HepG2 (cell line): ENCODE measurements at regions not wholly inside any gene's neighbourhood (a gene's known extent, or its start where the extent isn't known, plus 50 kb on each side); places are given as distances from the start of the nearest gene placed in this dataset.

Experiments used
- ATAC-seq: fragments of 200-7000 bp; cut with Tn5 transposase; 3 replicates; pipeline ENCODE4 v1.9.1; 2020; ENCODE audit warnings: mild to moderate bottlenecking, moderate library complexity
- BruUV-seq: library from RNA; stranded (reverse); fragments of 400-500 nt; replicated peaks from 2 replicates; lab custom pipeline; 2021; lab: Mats Ljungman, UMichigan
- CTCF ChIA-PET: fragments of 300-600 bp; formaldehyde crosslinking; extraction: SDS; loops from one replicate; lab custom pipeline; 2021; ENCODE audit warnings: low total read pairs, inconsistent platforms, low intra/inter-chr PET ratio; lab: Yijun Ruan, JAX
- POLR2A ChIA-PET: fragments of 350-600 bp; sonication (Branson Sonifier 250); formaldehyde crosslinking; loops from one replicate; lab custom pipeline; 2020; ENCODE audit warnings: antibody characterized with exemption, inconsistent platforms; lab: Yijun Ruan, JAX
- DNase-seq: peaks from one replicate; pipeline ENCODE4 v3.0.0-alpha.2; 2015; ENCODE audit warnings: low spot score
- FAIRE-seq: peaks from 3 replicates; lab custom pipeline; 2011; peaks lifted over from hg19 to GRCh38; lab: Jason Lieb, UNC
- H2AFZ ChIP-seq: one replicate; pipeline ENCODE4 v1.6.1; 2011; ENCODE audit warnings: low read length, inconsistent platforms
- H3K27ac ChIP-seq: fragments of 300-600 bp; 3 replicates; pipeline ENCODE4 v1.8.0; 2011; ENCODE audit warnings: mixed run types, mild to moderate bottlenecking, mixed read lengths, low read length, inconsistent platforms; ENCODE audit not compliant: insufficient read depth; ENCODE audit errors: extremely low read length
- H3K27me3 ChIP-seq, 2 experiments: fragments of 200-600 bp in 1 of 2; 2 replicates in 1 of 2; 3 replicates in 1 of 2; pipeline versions ENCODE4 v1.6.0 to v1.8.0; 2011; ENCODE audit warnings: low read length in 2 of 2, mild to moderate bottlenecking in 2 of 2, moderate library complexity in 2 of 2, inconsistent platforms in 1 of 2; ENCODE audit not compliant: insufficient read depth in 2 of 2, control insufficient read depth in 1 of 2
- H3K36me3 ChIP-seq, 2 experiments: fragments of 200-600 bp in 1 of 2; replicated peaks in 1 of 2; 2 replicates in 1 of 2; 3 replicates in 1 of 2; pipeline versions ENCODE4 v1.5.1 to v1.8.0; 2011; ENCODE audit warnings: low read length in 2 of 2, inconsistent platforms in 1 of 2; ENCODE audit not compliant: insufficient read depth in 2 of 2, control insufficient read depth in 1 of 2
- H3K4me1 ChIP-seq: 2 replicates; pipeline ENCODE4 v1.5.1; 2012; ENCODE audit warnings: low read length, inconsistent platforms; ENCODE audit not compliant: insufficient read depth
- H3K4me2 ChIP-seq: 2 replicates; pipeline ENCODE4 v1.6.0; 2011; ENCODE audit warnings: low read depth, low read length, inconsistent platforms
- H3K4me3 ChIP-seq, 3 experiments: fragments of 200-600 bp in 1 of 3; sonication (generic), shearing (Covaris generic) in 1 of 3; replicated peaks in 1 of 3; 2 replicates each; pipeline ENCODE4 v1.5.1; 2011 to 2016; ENCODE audit warnings: low read length in 3 of 3, inconsistent platforms in 2 of 3, low read depth in 2 of 3, mild to moderate bottlenecking in 2 of 3, control low read depth in 1 of 3, mixed read lengths in 1 of 3; ENCODE audit not compliant: insufficient read depth in 1 of 3
- H3K79me2 ChIP-seq: one replicate; pipeline ENCODE4 v1.6.1; 2011; ENCODE audit warnings: low read length, inconsistent platforms; ENCODE audit not compliant: insufficient read depth
- H3K9ac ChIP-seq: 2 replicates; pipeline ENCODE4 v1.6.0; 2011; ENCODE audit warnings: mild to moderate bottlenecking, low read depth, low read length, inconsistent platforms; ENCODE audit not compliant: insufficient read depth
- H3K9me3 ChIP-seq: 2 replicates; pipeline ENCODE4 v1.5.1; 2012; ENCODE audit warnings: mild to moderate bottlenecking, low read length
- H4K20me1 ChIP-seq: 2 replicates; pipeline ENCODE4 v1.6.0; 2011; ENCODE audit warnings: inconsistent platforms, mild to moderate bottlenecking, low read length, moderate library complexity; ENCODE audit not compliant: insufficient read depth
- HNRNPLL ChIP-seq: fragments of 200-400 bp; formaldehyde crosslinking; IDR thresholded peaks from 2 replicates; pipeline ENCODE4 v1.6.1; 2017; ENCODE audit warnings: mild to moderate bottlenecking, low read depth, low read length; ENCODE audit not compliant: poor library complexity, severe bottlenecking
- HNRNPUL1 ChIP-seq: fragments of 200-400 bp; formaldehyde crosslinking; IDR thresholded peaks from 2 replicates; pipeline ENCODE4 v1.6.1; 2017; ENCODE audit warnings: low read depth, mild to moderate bottlenecking, low read length, moderate library complexity
- HOXA3 ChIP-seq: sonication (generic); formaldehyde crosslinking; IDR thresholded peaks from 2 replicates; pipeline ENCODE4 v1.5.0; 2020; ENCODE audit warnings: missing genetic modification reagents
- NKX3-1 ChIP-seq: sonication (generic); formaldehyde crosslinking; IDR thresholded peaks from 2 replicates; pipeline ENCODE4 v1.5.0; 2020; ENCODE audit warnings: missing genetic modification reagents
- STAT5B ChIP-seq: sonication (generic); formaldehyde crosslinking; IDR thresholded peaks from 2 replicates; pipeline ENCODE4 v1.4.0; 2020; ENCODE audit warnings: missing genetic modification reagents
- ZMYM2 ChIP-seq: sonication (generic); formaldehyde crosslinking; IDR thresholded peaks from 2 replicates; pipeline ENCODE4 v1.8.0; 2022; ENCODE audit warnings: mild to moderate bottlenecking, missing genetic modification reagents
- ZNF354B ChIP-seq: sonication (generic); formaldehyde crosslinking; IDR thresholded peaks from 2 replicates; pipeline ENCODE4 v1.8.0; 2022; ENCODE audit warnings: mild to moderate bottlenecking, missing genetic modification reagents
- ZNF788 ChIP-seq: sonication (generic); formaldehyde crosslinking; IDR thresholded peaks from 2 replicates; pipeline ENCODE4 v1.5.0; 2020; ENCODE audit warnings: mild to moderate bottlenecking, missing genetic modification reagents, borderline replicate concordance
- WGBS: methylation state at CpG from one replicate; pipeline ENCODE4 v1.1.6; 2017; ENCODE audit warnings: low lambda C conversion rate; 5-methylcytosine and 5-hydroxymethylcytosine counted together
- in situ Hi-C: cut with HindIII; loops from 2 replicates; pipeline ENCODE4 v1.10.0; 2017; ENCODE audit warnings: low pct_unique_long_range_greater_than_20kb; ENCODE audit not compliant: extremely low pct_ligation_motif_present
- intact Hi-C: fragments of 100-400 bp; cut with micrococcal nuclease; formaldehyde crosslinking; loops from one replicate; pipeline ENCODE4 v1.10.0; 2022; ENCODE audit not compliant: unreplicated experiment

DNA sequence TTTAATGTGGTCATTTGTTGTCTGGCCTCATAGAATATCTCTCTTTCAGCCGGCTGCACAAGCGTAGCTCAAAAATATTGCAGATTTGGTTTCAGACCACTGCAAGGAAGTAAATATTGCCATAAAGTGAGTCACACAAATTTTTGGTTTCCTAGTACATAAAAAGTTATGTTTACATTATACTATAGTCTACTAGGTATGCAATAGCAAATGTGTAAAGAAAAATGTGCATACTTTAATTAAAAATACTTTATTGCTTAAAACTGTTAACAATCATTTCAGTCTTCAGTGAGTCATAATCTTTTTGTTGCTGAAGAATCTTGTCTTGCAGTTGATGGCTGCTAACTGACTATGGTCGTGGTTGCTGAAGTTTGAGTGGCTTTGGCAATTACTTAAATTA is 425.1 kb upstream of the ROBO1 start:
- no peak for ATAC-seq
- no peak overlapping the region for H3K4me3 ChIP-seq
- H3K4me1 ChIP-seq: no peaks in the 10 kb centered on the region
- no peak overlapping the region for H3K9ac ChIP-seq
- WGBS: 19% methylated on average over 3 of the region's 3 CpGs
- no peaks in the 10 kb centered on the region; a peak in 1 of 5 replicates for H3K27me3 ChIP-seq
- H2AFZ ChIP-seq: no peak overlapping the region
- in situ Hi-C loops (no loop called here), intact Hi-C loops (no loop called here)
- H3K9me3 ChIP-seq: no peaks in the 10 kb centered on the region
- no peak for DNase-seq
- H3K79me2 ChIP-seq: no peaks in the 10 kb centered on the region
- no peaks in the 10 kb centered on the region for H3K36me3 ChIP-seq
- no TSS peak for BruUV-seq
- ChIA-PET CTCF (no interaction called here), POLR2A (no interaction called here)
- no peak for FAIRE-seq
- H4K20me1 ChIP-seq: no peaks in the 10 kb centered on the region
- H3K27ac ChIP-seq: no peak overlapping the region
- no peak for TF ChIP-seq HNRNPLL
- TF ChIP-seq ZMYM2 (CRISPR knock-in tag): no peak
- TF ChIP-seq ZNF354B (CRISPR knock-in tag): no peak
- no peak for TF ChIP-seq HOXA3 (CRISPR knock-in tag)
- H3K4me2 ChIP-seq: no peak overlapping the region

- BruUV-seq: no TSS peak
- CTCF ChIA-PET: no interaction called here
- FAIRE-seq: no peak
These were observed 422.3 kb upstream of the ROBO1 start for GRCh38 chr3:80190051-80190450.

More at GRCh38 chr3:80190051-80190450, 422.3 kb upstream of the ROBO1 start:
- Histone ChIP-seq H3K4me1 (no peaks in the 10 kb centered on the region), H3K36me3 (no peaks in the 10 kb centered on the region), H3K79me2 (no peaks in the 10 kb centered on the region), H3K27ac (no peak overlapping the region), H4K20me1 (no peaks in the 10 kb centered on the region), H3K9me3 (no peaks in the 10 kb centered on the region), H3K9ac (no peak overlapping the region), H3K4me3 (no peak overlapping the region), H3K4me2 (no peak overlapping the region), H2AFZ (no peak overlapping the region), H3K27me3 (no peaks in the 10 kb centered on the region; a peak in 1 of 5 replicates)
- intact Hi-C loops: no loop called here
- in situ Hi-C loops: no loop called here
- 0% methylated on average over 3 of the region's 3 CpGs for WGBS
- TF ChIP-seq HNRNPUL1 (no peak), STAT5B (CRISPR knock-in tag) (no peak), ZNF788 (CRISPR knock-in tag) (no peak), NKX3-1 (CRISPR knock-in tag) (no peak)
- DNase-seq (no peak), ATAC-seq (no peak)
- POLR2A ChIA-PET: no interaction called here
